A673 (cell line): ENCODE measurements at regions not wholly inside any gene's neighbourhood (a gene's known extent, or its start where the extent isn't known, plus 50 kb on each side); places are given as distances from the start of the nearest gene placed in this dataset.

ENCODE experiments used
- BruUV-seq: library from RNA; stranded (reverse); fragments of 400-500 nt; replicated peaks from 2 replicates; lab custom pipeline; 2021; lab: Mats Ljungman, UMichigan
- CTCF ChIA-PET: fragments of 300-600 bp; sonication (Branson Sonifier 250); formaldehyde crosslinking; loops from one replicate; lab custom pipeline; 2022; ENCODE audit warnings: antibody characterized with exemption; lab: Charles Lee
- POLR2A ChIA-PET: fragments of 300-600 bp; sonication (Branson Sonifier 250); formaldehyde crosslinking; loops from one replicate; lab custom pipeline; 2022; ENCODE audit warnings: antibody characterized with exemption; ENCODE audit not compliant: low non-redundant PET; lab: Charles Lee
- DNase-seq: peaks from one replicate; pipeline ENCODE4 v3.0.0-alpha.2; 2015; ENCODE audit warnings: low spot score
- H3K27ac ChIP-seq: fragments of 200-600 bp; sonication (generic); 2 replicates; pipeline ENCODE4 v1.5.1; 2016; ENCODE audit warnings: mixed run types, low read depth, mild to moderate bottlenecking, mixed read lengths, antibody characterized with exemption, low read length; ENCODE audit not compliant: poor library complexity, severe bottlenecking
- H3K27me3 ChIP-seq: fragments of 200-600 bp; sonication (generic); replicated peaks from 2 replicates; pipeline ENCODE4 v1.6.1; 2017; ENCODE audit warnings: mixed run types, low read depth, mild to moderate bottlenecking, mixed read lengths, antibody characterized with exemption, low read length; ENCODE audit not compliant: insufficient read depth, poor library complexity
- H3K36me3 ChIP-seq: fragments of 200-600 bp; sonication (generic); 2 replicates; pipeline ENCODE4 v1.6.1; 2016; ENCODE audit warnings: mixed run types, mild to moderate bottlenecking, mixed read lengths, antibody characterized with exemption, low read length; ENCODE audit not compliant: insufficient read depth, poor library complexity, severe bottlenecking
- H3K4me1 ChIP-seq: fragments of 200-600 bp; sonication (generic); 2 replicates; pipeline ENCODE4 v1.6.1; 2017; ENCODE audit warnings: mixed run types, mild to moderate bottlenecking, mixed read lengths, antibody characterized with exemption, low read length; ENCODE audit not compliant: insufficient read depth, poor library complexity, severe bottlenecking
- H3K4me3 ChIP-seq: fragments of 200-600 bp; sonication (generic); 2 replicates; pipeline ENCODE4 v1.5.1; 2016; ENCODE audit warnings: low read depth, mixed run types, mild to moderate bottlenecking, mixed read lengths, low read length; ENCODE audit not compliant: poor library complexity, severe bottlenecking
- H3K9me3 ChIP-seq: fragments of 200-600 bp; sonication (generic); 2 replicates; pipeline ENCODE4 v1.6.1; 2016; ENCODE audit warnings: mixed run types, low read depth, mild to moderate bottlenecking, mixed read lengths, antibody characterized with exemption, low read length; ENCODE audit not compliant: poor library complexity, severe bottlenecking
- CTCF ChIP-seq: fragments of 300-800, 200-600 bp; sonication (generic); conservative IDR thresholded peaks from 2 replicates; pipeline ENCODE4 v1.5.1; 2017; ENCODE audit warnings: low read depth, mild to moderate bottlenecking, antibody characterized with exemption, low read length, moderate library complexity, mixed read lengths
- EZH2 ChIP-seq: fragments of 200-600 bp; sonication (generic); IDR thresholded peaks from 2 replicates; pipeline ENCODE4 v1.6.1; 2017; ENCODE audit warnings: borderline replicate concordance, low read depth, mild to moderate bottlenecking, mixed read lengths, antibody characterized with exemption, low read length; ENCODE audit not compliant: poor library complexity, severe bottlenecking
- intact Hi-C: fragments of 100-400 bp; cut with micrococcal nuclease; formaldehyde crosslinking; loops from one replicate; pipeline ENCODE4 v1.10.0; 2022; ENCODE audit not compliant: unreplicated experiment

DNA sequence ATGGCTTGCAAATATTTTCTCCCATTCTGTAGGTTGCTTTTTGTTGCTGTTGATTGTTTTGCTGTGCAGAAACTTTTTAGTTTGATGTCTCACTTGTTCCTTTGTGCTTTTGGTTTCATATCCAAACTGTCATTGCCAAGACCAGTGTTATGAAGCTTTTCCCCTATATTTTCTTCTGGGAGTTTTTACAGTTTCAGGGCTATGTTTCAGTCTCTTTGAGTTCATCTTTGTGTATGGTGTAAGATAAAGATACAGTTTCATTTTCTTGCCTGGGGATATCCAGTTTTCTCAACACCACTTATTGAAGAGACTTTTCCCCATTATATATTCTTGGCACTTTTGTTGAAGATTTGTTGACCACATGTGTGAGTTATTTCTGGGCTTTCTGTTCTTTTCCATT is 139.9 kb downstream of the MRPL57 start:
- CTCF ChIA-PET: no interaction called here
- Histone ChIP-seq H3K36me3 (no peaks in the 10 kb centered on the region), H3K4me3 (no peak overlapping the region), H3K27ac (no peak overlapping the region), H3K4me1 (no peaks in the 10 kb centered on the region), H3K9me3 (no peaks in the 10 kb centered on the region), H3K27me3 (no peaks in the 10 kb centered on the region)
- DNase-seq: no peak
- TF ChIP-seq EZH2 (no peak), CTCF (no peak)
- no TSS peak for BruUV-seq
- intact Hi-C loops: no loop called here
- POLR2A ChIA-PET: no interaction called here

GRCh38 chr13:21318891-21319532 is 140.1 kb downstream of the ZDHHC20 start:
- no peaks in the 10 kb centered on the region for H3K4me1 ChIP-seq
- H3K9me3 ChIP-seq: no peaks in the 10 kb centered on the region
- intact Hi-C loops: no loop called here
- no peak for DNase-seq
- ChIA-PET CTCF (no interaction called here), POLR2A (no interaction called here)
- no peaks in the 10 kb centered on the region for H3K27me3 ChIP-seq
- no peak for TF ChIP-seq CTCF
- TF ChIP-seq EZH2: no peak
- no peak overlapping the region for H3K27ac ChIP-seq
- H3K4me3 ChIP-seq: no peak overlapping the region
- H3K36me3 ChIP-seq: no peaks in the 10 kb centered on the region
- no TSS peak for BruUV-seq

- H3K27me3 ChIP-seq: no peaks in the 10 kb centered on the region
- H3K4me1 ChIP-seq: no peaks in the 10 kb centered on the region
- H3K9me3 ChIP-seq: no peaks in the 10 kb centered on the region
- H3K36me3 ChIP-seq: no peaks in the 10 kb centered on the region
- BruUV-seq: no TSS peak
- H3K4me3 ChIP-seq: no peak overlapping the region
- CTCF ChIA-PET: no interaction called here
- TF ChIP-seq CTCF (no peak), EZH2 (no peak)
- POLR2A ChIA-PET: no interaction called here
- intact Hi-C loops: no loop called here
- H3K27ac ChIP-seq: no peak overlapping the region
- DNase-seq: no peak
Observed at GRCh38 chr13:21319869-21320641, 139.0 kb downstream of the ZDHHC20 start.
